ENCODE measurements at regions not wholly inside any gene's neighbourhood (a gene's known extent, or its start where the extent isn't known, plus 50 kb on each side); places are given as distances from the start of the nearest gene placed in this dataset.
"Not testable (repeated sequence)": the region's sequence is repeated elsewhere in the genome, so short reads cannot be mapped to it uniquely, and the experiment has no call there.

DNA sequence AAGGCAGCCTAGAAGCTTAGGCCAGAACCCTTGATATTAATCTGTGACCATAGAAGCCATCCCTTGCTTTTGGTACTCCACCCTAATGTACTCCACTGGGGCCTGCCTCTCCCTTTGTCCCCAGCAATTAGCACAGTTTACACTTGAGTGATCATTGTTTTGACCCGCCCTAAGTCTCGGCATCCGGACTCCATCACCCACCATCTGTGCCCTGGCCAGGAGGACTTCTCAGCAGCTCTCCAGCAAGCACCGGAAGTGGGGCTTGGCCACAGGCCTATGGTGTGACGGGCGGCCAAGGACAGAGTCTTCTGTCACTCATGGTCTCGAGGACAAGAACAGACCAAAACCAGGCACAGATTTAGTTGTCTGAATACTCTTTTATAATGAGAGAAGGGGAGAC, 126.5 kb upstream of the NTF3 start:
- no peak overlapping the region for H3K4me3 ChIP-seq (ENCODE audit: low read depth, low read length)

GRCh38 chr12:5305886-5306545, 125.9 kb upstream of the NTF3 start:
- no peak overlapping the region for H3K4me3 ChIP-seq (ENCODE audit: low read depth, low read length)

DNA sequence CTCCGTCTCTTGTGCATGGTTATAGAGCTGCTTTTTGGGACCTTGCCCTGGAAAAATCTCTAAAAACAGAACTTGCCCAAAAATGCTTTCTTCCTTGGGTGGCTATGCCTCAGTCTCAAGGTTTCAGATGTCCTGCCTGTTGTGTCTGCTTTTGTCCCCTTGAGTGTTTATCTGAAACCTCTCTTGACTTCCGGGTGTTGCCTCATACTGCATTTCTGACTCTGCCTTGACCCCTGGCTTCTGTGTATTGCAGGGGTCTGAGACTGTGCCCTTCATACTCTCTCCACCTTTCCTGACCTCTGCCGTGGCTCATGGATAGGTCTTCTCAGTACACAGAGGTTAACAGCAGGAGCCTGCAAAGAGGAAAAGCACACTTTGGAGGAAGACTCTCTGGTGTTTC, 124.8 kb upstream of the NTF3 start:
- H3K4me3 ChIP-seq (ENCODE audit: low read depth, low read length) = no peak overlapping the region

DNA sequence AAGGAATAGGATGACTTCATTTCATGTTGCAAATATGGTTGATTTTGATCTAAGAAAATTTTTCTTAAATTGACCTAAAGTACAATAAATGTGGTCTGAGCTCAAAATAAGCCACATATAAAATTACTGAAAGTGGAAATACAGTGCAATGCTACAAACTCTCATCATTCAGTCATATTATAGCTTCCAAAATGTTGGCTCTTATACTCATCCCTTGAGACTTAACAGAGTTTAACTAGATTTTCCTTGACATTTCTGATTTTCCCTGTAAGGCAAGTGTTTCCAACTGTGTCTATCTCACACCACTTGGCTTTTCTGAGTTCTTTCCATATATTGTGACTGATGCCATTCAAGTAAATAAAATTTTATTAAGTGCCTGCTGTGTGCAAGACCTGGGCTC, 123.7 kb upstream of the NTF3 start:
- H3K4me3 ChIP-seq (ENCODE audit: low read depth, low read length) = no peak overlapping the region

- H3K4me3 ChIP-seq (ENCODE audit: low read depth, low read length) = no peak overlapping the region
Measured at GRCh38 chr12:5308996-5309395, 122.9 kb upstream of the NTF3 start.

DNA sequence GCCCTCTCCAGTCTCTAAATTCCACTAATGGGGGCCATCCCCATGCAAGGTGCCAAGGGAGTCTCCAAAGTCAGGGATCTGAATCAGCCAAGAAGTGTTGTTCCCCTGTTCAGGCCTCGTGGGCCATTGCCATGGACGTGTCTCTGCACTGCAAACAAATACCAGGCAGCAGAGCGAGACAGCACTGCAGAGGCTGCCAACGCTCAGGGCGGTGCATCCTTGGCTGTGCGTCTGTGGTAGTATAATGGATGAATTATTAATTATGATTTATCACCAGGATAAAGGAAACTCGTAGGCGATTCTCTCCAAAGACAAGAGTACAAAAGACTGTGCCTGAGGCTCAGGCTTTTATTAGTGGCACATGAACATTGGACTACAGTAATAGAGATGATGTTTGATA, 122.3 kb upstream of the NTF3 start:
- no peak overlapping the region for H3K4me3 ChIP-seq (ENCODE audit: low read depth, low read length)

DNA sequence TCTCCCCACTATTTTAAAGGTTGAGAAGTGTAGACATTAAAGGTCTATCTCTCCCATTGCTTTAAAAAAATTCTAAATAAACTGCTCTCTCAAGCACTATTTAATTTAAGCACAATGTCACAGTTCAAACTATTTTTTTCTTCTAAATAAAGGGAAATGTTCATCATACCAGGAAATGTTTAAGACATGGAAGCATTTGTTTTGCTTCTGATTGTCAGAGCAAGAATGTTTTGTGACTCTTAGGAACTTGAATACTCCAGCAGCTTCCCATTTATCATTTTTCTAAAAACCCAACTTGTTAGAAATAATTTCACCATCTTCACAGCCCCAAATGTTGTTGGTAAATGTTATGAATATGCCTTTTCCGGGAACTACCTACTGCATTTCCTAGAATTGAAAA, 121.8 kb upstream of the NTF3 start:
- no peak overlapping the region for H3K4me3 ChIP-seq (ENCODE audit: low read depth, low read length)

DNA sequence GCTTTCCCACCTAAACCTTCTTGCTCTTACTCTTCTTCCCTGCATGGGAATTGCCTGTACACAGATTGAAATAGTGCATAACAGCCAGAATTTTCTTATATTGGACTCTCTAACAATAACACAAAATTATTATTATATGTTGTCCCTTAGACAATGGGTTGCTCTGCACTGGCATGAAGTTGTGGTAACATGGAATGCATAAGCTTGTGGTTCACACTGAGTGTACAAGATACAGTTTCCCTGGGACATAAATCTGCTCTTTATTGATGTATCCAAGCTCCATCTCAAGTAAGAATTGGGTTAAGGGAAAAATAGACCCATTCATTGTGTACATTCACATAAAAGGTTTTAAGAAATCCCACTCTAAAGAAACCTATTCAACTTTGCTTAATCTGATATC, 114.4 kb upstream of the NTF3 start:
- H3K4me3 ChIP-seq (ENCODE audit: low read depth, low read length) = no peak overlapping the region

DNA sequence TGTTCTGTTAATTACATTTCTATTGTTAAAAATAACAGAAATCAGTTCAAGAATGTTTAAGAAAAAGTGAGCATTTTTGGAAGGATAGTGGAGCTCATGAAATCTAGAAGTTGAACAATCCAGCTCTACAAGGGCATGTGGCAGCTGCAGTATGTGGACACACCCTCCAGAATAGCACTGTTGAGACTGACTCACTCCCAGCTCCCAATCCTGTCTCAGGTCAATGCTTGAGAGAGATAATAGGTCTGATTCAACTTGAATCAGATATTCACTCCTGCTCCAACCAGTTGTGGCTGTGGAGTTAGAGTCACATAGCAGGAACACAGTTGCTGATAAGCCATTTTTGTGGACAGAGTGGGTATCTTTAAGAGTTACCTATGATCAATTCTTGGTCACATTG, 113.0 kb upstream of the NTF3 start:
- H3K4me3 ChIP-seq (ENCODE audit: low read depth, low read length) = no peak overlapping the region

DNA sequence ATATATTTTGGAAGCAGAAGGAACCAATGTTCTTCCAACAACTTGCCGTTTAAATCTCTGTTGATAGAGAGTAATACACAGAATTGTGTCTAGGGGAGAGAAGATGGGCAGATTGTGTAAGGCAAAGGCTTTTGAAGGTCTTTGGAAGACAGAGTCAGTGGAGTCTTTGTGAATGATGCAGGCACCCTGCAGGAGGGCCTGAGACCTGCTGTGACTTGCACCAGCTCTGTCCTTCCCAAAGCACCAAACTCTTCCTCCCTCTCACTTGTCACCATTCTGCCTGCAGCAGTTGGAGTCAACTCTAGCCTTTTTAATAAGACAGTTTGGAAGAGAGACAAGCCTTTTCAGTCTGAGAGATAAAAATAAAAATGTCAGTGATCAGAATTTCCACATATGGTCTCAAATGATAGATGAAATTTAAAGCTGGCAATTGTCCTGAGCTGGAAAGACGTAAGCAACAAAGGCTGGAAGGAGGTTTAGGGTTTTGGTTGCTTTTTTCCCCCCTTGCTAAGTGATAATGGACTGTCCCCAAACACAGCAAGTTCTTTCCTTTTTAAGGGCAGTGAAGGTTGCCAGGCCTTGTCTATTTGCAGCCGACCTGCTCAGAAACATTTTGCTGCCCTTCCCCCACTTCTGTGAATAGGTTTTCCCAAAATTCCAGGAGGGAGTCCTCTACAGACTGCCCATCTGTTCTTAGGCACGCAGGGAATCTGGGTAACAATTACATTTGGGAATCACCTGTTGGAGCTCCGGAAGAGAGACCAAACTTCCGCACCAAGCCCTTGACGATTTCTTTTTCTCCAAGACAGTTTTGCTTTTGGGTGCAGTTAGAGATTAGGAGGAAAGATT, 103.0 kb upstream of the NTF3 start:
- no peak overlapping the region for H3K4me3 ChIP-seq (ENCODE audit: low read depth, low read length)

DNA sequence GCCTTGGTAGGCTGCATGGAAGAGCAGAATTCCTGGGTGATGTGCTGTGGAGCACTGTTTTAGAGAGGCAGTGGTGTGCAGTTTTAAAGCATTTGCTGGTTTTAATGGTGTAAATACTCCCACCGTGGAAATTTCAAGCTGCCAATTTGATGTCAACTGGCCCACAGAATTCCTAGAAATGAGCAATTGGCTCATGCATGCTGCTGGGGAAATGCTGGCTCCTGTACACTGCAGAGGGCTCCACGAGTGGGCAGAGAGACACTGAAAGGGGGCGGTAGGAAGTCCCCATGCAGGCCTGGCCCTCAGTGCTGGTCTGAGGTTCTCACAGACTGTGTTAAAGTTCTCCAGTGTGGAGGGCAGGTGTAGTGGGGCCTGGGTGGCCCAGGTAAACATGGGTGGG, 99.4 kb upstream of the NTF3 start:
- no peak overlapping the region for H3K4me3 ChIP-seq (ENCODE audit: low read depth, low read length)

DNA sequence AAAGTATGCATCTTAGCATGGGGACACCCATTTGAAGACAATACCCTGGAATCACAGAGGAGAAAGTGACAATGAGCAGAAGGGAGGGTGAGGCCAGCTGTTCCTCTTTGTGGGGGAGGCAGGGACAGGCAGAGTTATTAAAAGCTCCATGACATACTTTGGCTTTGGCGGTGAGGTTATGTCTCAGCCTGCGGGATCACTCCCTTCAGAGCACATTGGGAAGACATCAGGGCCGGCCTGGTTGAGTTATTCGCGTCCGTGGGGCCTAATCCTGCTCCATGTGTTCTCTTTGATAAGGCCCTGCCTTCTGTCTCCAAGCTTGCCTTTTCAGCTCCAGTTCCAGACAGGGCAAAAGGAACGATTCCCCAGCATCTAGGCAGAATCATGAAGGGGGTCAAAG, 98.8 kb upstream of the NTF3 start:
- no peak overlapping the region for H3K4me3 ChIP-seq (ENCODE audit: low read depth, low read length)

- H3K4me3 ChIP-seq (ENCODE audit: low read depth, low read length) = no peak overlapping the region
Measured at GRCh38 chr12:5335069-5335468, 96.8 kb upstream of the NTF3 start.

DNA sequence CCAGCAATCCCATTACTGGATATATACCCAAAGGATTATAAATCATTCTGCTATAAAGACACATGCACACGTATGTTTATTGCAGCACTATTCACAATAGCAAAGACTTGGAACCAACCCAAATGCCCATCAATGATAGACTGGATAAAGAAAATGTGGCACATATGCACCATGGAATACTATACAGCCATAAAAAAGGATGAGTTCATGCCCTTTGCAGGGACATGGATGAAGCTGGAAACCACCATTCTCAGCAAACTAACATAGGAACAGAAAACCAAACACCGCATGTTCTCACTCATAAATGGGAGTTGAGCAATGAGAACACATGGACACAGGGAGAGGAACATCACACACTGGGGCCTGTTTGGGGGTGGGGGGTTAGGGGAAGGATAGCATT, 90.8 kb upstream of the NTF3 start:
- not testable (repeated sequence) for H3K4me3 ChIP-seq (ENCODE audit: low read depth, low read length)

DNA sequence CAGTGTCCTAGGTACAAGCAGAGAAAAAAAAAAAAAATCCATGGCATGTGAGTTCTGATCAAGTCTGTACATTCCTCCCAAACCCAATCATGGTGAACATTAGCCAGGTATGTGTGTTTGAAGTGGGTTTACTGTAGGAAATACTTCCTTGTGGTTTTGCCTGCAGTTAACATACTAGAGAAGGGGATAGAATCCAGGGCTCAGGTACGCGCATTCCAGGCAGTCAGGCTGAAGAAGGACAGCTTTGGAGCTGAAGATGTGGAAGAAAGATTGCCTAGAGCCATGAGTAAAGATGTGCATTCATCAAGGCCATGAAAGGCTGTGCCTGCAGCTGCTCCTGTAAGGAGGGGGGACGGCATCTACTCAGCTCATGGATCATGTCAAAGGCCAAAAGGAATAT, 88.2 kb upstream of the NTF3 start:
- no peak overlapping the region for H3K4me3 ChIP-seq (ENCODE audit: low read depth, low read length)

- H3K4me3 ChIP-seq (ENCODE audit: low read depth, low read length) = no peak overlapping the region
Measured at GRCh38 chr12:5344131-5344530, 87.8 kb upstream of the NTF3 start.

DNA sequence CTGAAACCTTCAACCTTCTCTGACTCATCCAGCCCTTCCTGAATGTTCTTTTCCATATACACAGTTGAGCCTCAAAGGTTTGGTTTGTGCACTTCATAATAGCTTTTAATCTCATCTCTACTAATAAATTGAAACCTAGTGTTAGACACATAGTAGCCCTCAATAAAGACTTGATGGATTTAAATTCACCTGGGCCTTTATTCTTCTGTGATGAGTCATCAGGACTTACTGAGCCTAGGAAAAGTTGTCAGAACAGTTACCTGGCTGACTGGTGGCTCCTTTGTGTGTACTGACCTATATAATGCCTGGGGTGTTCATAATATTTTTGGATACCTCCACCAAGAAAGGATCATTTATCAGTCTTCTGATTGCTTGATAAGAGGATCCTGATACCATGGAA, 86.4 kb upstream of the NTF3 start:
- H3K4me3 ChIP-seq (ENCODE audit: low read depth, low read length) = no peak overlapping the region

DNA sequence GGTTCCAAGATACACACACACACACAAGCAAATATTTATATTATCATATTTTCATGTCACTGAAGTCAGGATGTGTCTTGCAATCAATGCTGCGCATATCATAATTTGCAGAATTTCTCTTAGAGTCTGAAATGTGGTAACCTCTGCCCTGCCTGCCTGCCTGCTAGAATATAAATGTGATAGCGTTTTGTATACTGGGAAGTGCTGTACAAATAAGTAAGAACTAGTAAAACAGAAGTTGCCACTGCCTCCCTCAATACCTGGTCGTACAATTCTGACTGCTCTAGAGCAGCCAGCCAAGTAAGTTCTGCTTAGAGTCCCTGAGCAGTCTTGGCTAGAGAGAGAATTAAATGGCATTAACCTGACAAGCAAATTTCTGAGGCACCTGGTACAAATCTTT, 83.9 kb upstream of the NTF3 start:
- no peak overlapping the region for H3K4me3 ChIP-seq (ENCODE audit: low read depth, low read length)

DNA sequence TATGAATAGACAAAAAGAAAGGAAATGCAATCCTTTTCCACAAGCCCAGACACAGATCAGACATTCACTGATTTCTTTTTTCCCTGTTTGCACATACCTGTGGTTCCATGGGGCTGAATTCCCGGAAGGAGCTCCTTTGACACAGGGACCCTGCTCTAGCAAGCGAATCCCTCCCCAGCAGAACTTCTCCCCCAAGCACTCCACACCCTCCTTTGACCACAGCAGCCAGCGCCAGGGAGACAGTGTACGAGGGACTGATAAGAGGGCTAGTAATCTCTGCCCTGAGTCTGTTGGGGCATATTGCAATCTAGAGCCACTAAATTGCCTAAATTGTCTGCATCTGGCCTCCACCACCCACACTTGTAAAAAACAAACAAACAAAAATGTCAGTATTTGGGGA, 83.4 kb upstream of the NTF3 start:
- H3K4me3 ChIP-seq (ENCODE audit: low read depth, low read length) = no peak overlapping the region

- H3K4me3 ChIP-seq (ENCODE audit: low read depth, low read length) = no peak overlapping the region
Measured at GRCh38 chr12:5364036-5364770, 67.7 kb upstream of the NTF3 start.

GRCh38 chr12:5369298-5369697, 62.6 kb upstream of the NTF3 start:
- no peak overlapping the region for H3K4me3 ChIP-seq (ENCODE audit: low read depth, low read length)

- H3K4me3 ChIP-seq (ENCODE audit: low read depth, low read length) = no peak overlapping the region
Measured at GRCh38 chr12:5371631-5372030, 60.3 kb upstream of the NTF3 start.
